Kidney (tissue), 13 donors: ENCODE measurements at regions not wholly inside any gene's neighbourhood (a gene's known extent, or its start where the extent isn't known, plus 50 kb on each side); places are given as distances from the start of the nearest gene placed in this dataset.

Source experiments
- DNase-seq, 5 donors: peaks; one replicate each; pipeline ENCODE4 v3.0.0-alpha.2; 2013 to 2020
- FAIRE-seq: peaks from 2 replicates; lab custom pipeline; 2012; peaks lifted over from hg19 to GRCh38; lab: Jason Lieb, UNC
- H3K27ac ChIP-seq, 2 donors: one replicate each; pipeline ENCODE4 v1.7.0; 2013; ENCODE audit warnings: low read depth in 2 of 2, low read length in 2 of 2, inconsistent platforms in 1 of 2
- H3K27me3 ChIP-seq: one replicate; pipeline ENCODE4 v1.7.1; 2013; ENCODE audit warnings: low read length, inconsistent platforms; ENCODE audit not compliant: control insufficient read depth, insufficient read depth
- H3K36me3 ChIP-seq, 3 donors: one replicate each; pipeline versions ENCODE4 v1.7.0 to v1.7.1; 2013; ENCODE audit warnings: low read length in 3 of 3, control low read depth in 1 of 3, inconsistent platforms in 1 of 3; ENCODE audit not compliant: insufficient read depth in 3 of 3, control insufficient read depth in 2 of 3
- H3K4me1 ChIP-seq, 3 donors: one replicate each; pipeline versions ENCODE4 v1.7.0 to v1.7.1; 2013; ENCODE audit warnings: low read length in 3 of 3, inconsistent platforms in 1 of 3, low read depth in 1 of 3; ENCODE audit not compliant: control insufficient read depth in 2 of 3, insufficient read depth in 2 of 3
- H3K4me3 ChIP-seq, 3 donors: one replicate each; pipeline versions ENCODE4 v1.7.0 to v1.8.1; 2013; ENCODE audit warnings: low read length in 3 of 3, control low read depth in 1 of 3, inconsistent platforms in 1 of 3
- H3K9ac ChIP-seq, 3 donors: one replicate each; pipeline versions ENCODE4 v1.7.0 to v1.7.1; 2013; ENCODE audit warnings: low read length in 3 of 3, control low read depth in 1 of 3, inconsistent platforms in 1 of 3
- H3K9me3 ChIP-seq, 3 donors: one replicate each; pipeline versions ENCODE4 v1.7.0 to v1.7.1; 2013; ENCODE audit warnings: low read length in 3 of 3, control low read depth in 1 of 3, inconsistent platforms in 1 of 3; ENCODE audit not compliant: control insufficient read depth in 2 of 3, insufficient read depth in 1 of 3
- CTCF ChIP-seq: IDR thresholded peaks from 3 replicates; pipeline ENCODE4 v1.5.1; 2012; ENCODE audit warnings: mild to moderate bottlenecking, moderate library complexity, borderline replicate concordance; ENCODE audit not compliant: insufficient read depth; ENCODE audit errors: extremely low read depth
- intact Hi-C: fragments of 100-400 bp; cut with DNase I; formaldehyde crosslinking; loops from one replicate; pipeline ENCODE4 v1.11.1; 2022
- donor health status: control.
- donor health status: control.
- donor health status: control.
- donor health status: control.
- donor health status: control.
- donor health status: DM: yes; HTN: yes; CAD: no.
- donor health status: Normal renal cell carcinoma (clear cell type).

GRCh38 chr22:47423266-47423665, 660.8 kb downstream of the TBC1D22A start:
- no peak overlapping the region for H3K9ac ChIP-seq
- no peaks in the 10 kb centered on the region for H3K36me3 ChIP-seq
- no peak for DNase-seq
- no peaks in the 10 kb centered on the region for H3K27me3 ChIP-seq
- TF ChIP-seq CTCF, result no peak
- FAIRE-seq, result no peak
- no peak overlapping the region for H3K4me3 ChIP-seq
- H3K9me3 ChIP-seq, result no peaks in the 10 kb centered on the region
- intact Hi-C loops, result no loop called here
- no peak overlapping the region for H3K27ac ChIP-seq
- no peaks in the 10 kb centered on the region for H3K4me1 ChIP-seq

- no peaks in the 10 kb centered on the region for H3K36me3 ChIP-seq
- no peak for FAIRE-seq
- TF ChIP-seq CTCF, result no peak
- H3K9me3 ChIP-seq, result no peaks in the 10 kb centered on the region
- no peak overlapping the region for H3K4me3 ChIP-seq
- intact Hi-C loops, result no loop called here
- H3K27ac ChIP-seq, result no peak overlapping the region
- H3K4me1 ChIP-seq, result no peaks in the 10 kb centered on the region
- DNase-seq, result no peak
- H3K27me3 ChIP-seq, result no peaks in the 10 kb centered on the region
- no peak overlapping the region for H3K9ac ChIP-seq
These were observed 660.3 kb downstream of the TBC1D22A start for GRCh38 chr22:47422736-47423135.

- no peak overlapping the region for H3K4me3 ChIP-seq
- no peaks in the 10 kb centered on the region for H3K36me3 ChIP-seq
- FAIRE-seq (no peak), DNase-seq (no peak)
- H3K9ac ChIP-seq, result no peak overlapping the region
- intact Hi-C loops, result no loop called here
- no peaks in the 10 kb centered on the region for H3K27me3 ChIP-seq
- no peaks in the 10 kb centered on the region for H3K9me3 ChIP-seq
- H3K4me1 ChIP-seq, result no peaks in the 10 kb centered on the region
- no peak for TF ChIP-seq CTCF
- no peak overlapping the region for H3K27ac ChIP-seq
These were observed 659.4 kb downstream of the TBC1D22A start for GRCh38 chr22:47421846-47422245.

GRCh38 chr22:47420211-47420610, 657.8 kb downstream of the TBC1D22A start:
- intact Hi-C loops, result no loop called here
- no peak for TF ChIP-seq CTCF
- Histone ChIP-seq H3K9ac (no peak overlapping the region), H3K27me3 (no peaks in the 10 kb centered on the region), H3K4me1 (no peaks in the 10 kb centered on the region), H3K4me3 (no peak overlapping the region), H3K9me3 (peaks cover 0 to 2% (median 0%) of the 10 kb centered on the region in 3 donors), H3K27ac (no peak overlapping the region), H3K36me3 (no peaks in the 10 kb centered on the region)
- DNase-seq, result no peak
- FAIRE-seq, result no peak
